SK-N-DZ (cell line): ENCODE measurements at regions not wholly inside any gene's neighbourhood (a gene's known extent, or its start where the extent isn't known, plus 50 kb on each side); places are given as distances from the start of the nearest gene placed in this dataset.
"Not testable (repeated sequence)": the region's sequence is repeated elsewhere in the genome, so short reads cannot be mapped to it uniquely, and the experiment has no call there.

ENCODE experiments used
- DNase-seq: peaks from one replicate; pipeline ENCODE4 v3.0.0-alpha.2; 2015; ENCODE audit warnings: low spot score

GRCh38 chr11:94235772-94236171 lies 68.6 kb upstream of the IZUMO1R start:
- DNase-seq = not testable (repeated sequence)

GRCh38 chr11:94236416-94236815 lies 68.0 kb upstream of the IZUMO1R start:
- peak; percentile 38 for DNase-seq

GRCh38 chr11:94237447-94238153 lies 66.8 kb upstream of the IZUMO1R start:
- DNase-seq = peak; percentile 79

- DNase-seq = peak; percentile 43
Measured at GRCh38 chr11:94238154-94238735, 66.1 kb upstream of the IZUMO1R start.

DNA sequence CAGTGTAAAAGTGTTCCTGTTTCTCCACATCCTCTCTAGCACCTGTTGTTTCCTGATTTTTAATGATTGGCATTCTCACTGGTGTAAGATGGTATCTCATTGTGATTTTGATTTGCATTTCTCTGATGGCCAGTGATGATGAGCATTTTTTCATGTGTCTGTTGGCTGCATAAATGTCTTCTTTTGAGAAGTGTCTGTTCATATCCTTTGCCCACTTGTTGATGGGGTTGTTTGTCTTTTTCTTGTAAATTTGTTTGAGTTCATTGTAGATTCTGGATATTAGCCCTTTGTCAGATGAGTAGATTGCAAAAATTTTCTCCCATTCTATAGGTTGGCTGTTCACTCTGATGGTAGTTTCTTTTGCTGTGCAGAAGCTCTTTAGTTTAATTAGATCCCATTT lies 65.6 kb upstream of the IZUMO1R start:
- not testable (repeated sequence) for DNase-seq

DNA sequence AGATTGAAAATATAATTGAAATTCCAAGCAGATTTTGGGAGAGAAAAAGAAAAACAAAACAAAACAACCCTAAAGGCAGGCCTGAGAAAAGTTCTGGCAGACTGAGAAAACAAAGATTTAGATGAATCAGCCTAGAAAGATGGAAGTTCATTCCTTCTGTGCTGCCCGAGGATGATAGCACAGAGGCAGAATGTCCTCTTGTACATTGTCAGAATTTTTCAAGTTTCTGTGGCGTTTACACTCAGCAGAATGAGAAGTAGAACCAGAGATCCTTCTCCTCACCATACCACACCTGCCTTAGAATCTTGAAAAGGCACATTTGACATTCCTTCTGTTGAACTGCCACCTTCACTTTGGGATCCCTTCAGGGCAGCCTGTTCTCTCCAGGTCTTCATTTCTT lies 62.5 kb upstream of the IZUMO1R start:
- DNase-seq = no peak

DNA sequence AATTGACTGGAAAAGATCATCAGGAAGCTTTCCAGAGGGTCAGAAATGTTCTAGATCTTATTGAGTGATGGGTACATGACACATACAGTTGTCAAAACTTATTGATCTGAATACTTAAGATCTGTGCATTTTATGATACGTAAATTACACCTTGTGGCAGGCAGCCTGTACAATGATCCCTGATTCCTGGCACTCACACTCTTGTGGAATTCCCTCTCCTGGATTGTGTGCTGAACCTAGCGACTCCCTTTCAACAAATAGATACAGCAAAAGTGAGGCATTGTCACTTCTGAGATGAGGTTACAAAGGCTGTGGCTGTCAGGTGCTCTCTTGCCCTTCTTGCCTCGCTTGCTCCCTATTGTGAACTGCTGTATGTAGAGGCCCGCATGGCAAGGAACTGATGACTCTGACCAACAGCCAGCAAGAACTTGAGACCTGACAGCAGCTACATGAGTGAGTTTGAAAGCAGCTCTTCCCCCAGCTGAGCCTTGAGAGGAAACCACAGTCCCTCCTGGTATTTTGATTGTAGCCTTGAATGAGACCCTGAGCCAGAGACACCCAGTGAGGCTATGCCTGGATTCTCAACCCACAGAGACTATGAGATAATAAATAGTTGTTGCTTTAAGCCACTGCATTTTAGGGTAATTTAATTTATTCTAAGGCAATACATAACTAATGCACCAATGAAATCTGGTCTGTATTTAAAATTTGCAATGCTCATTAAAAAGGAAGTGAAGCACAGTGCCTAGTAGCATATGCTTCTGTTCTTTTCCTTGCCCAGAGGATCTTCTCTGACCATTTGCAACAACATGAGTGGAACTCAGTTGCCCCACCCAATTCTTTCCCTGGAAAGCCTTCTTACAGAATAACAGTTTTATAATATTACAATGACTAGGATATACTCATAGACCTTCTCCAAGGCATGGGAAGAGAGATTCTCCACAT lies 60.5 kb upstream of the IZUMO1R start:
- DNase-seq = no peak

- DNase-seq = no peak
Measured at GRCh38 chr11:94245121-94245520, 59.3 kb upstream of the IZUMO1R start.

DNA sequence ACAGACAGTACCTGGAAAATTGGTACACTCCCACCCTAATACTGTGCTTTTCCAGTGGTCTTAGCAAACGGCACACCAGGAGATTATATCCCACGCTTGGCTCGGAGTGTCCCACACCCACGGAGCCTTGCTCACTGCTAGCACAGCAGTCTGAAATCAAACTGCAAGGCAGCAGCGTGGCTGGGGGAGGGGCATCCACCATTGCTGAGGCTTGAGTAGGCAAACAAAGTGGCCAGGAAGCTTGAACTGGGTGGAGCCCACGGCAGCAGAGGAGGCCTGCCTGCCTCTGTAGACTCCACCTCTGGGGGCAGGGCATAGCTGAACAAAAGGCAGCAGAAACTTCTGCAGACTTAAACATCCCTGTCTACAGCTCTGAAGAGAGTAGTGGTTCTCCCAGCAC lies 56.1 kb upstream of the IZUMO1R start:
- not testable (repeated sequence) for DNase-seq

- DNase-seq = no peak
Measured at GRCh38 chr11:94254214-94254613, 50.2 kb upstream of the IZUMO1R start.
